Erythroblast (primary cell): ENCODE measurements at regions not wholly inside any gene's neighbourhood (a gene's known extent, or its start where the extent isn't known, plus 50 kb on each side); places are given as distances from the start of the nearest gene placed in this dataset.

Experiments
- GATA1 ChIP-seq: IDR thresholded peaks from 2 replicates; pipeline ENCODE4 v1.6.1; 2011; ENCODE audit warnings: low read depth, mild to moderate bottlenecking, control low read depth, low read length, moderate library complexity
- POLR2A ChIP-seq: IDR thresholded peaks from 2 replicates; pipeline ENCODE4 v1.6.1; 2011; ENCODE audit warnings: mild to moderate bottlenecking, low read length

DNA sequence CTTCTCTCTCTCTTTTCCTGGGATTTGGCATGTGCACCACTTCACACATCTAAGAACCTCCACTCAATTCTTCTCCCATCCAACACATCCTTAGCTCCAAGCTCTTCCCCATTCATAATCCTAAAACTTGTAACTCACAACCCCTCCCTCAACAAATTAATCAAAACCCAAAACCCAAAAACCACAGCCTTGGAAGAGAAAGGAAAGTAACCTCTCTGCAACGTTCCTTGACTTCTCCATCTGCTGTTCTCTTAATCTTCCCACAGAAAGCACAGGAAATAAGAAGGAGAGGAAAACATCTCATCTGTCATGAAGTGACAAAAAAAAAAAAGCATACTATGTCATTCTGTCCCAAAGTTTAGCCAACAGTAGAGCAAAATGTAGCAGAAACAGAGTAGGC, 66.2 kb downstream of the DRD1 start:
- TF ChIP-seq POLR2A = no peak
- TF ChIP-seq GATA1 = no peak
